Nephron progenitor cell (in vitro differentiated cells): ENCODE measurements at regions not wholly inside any gene's neighbourhood (a gene's known extent, or its start where the extent isn't known, plus 50 kb on each side); places are given as distances from the start of the nearest gene placed in this dataset.

ENCODE experiments used
- DNase-seq: peaks from one replicate; pipeline ENCODE4 v3.0.0; 2021
- H3K27ac Mint-ChIP-seq: 2 replicates; pipeline ENCODE4 v1.8.0; 2021; ENCODE audit warnings: mild to moderate bottlenecking, moderate library complexity, mixed read lengths
- H3K27me3 Mint-ChIP-seq: 2 replicates; pipeline ENCODE4 v1.8.0; 2021; ENCODE audit warnings: mild to moderate bottlenecking, low read depth, mixed read lengths; ENCODE audit not compliant: poor library complexity
- H3K36me3 Mint-ChIP-seq: 2 replicates; pipeline ENCODE4 v1.8.0; 2021; ENCODE audit warnings: low read depth, mixed read lengths
- H3K4me1 Mint-ChIP-seq: 2 replicates; pipeline ENCODE4 v1.8.0; 2021; ENCODE audit warnings: mixed read lengths
- H3K4me3 Mint-ChIP-seq: 2 replicates; pipeline ENCODE4 v1.8.0; 2021; ENCODE audit warnings: mild to moderate bottlenecking, moderate library complexity, mixed read lengths
- H3K9me3 Mint-ChIP-seq: 2 replicates; pipeline ENCODE4 v1.8.0; 2021; ENCODE audit warnings: mild to moderate bottlenecking, moderate library complexity, mixed read lengths
- CTCF ChIP-seq: fragments of 200-600 bp; sonication (generic); IDR thresholded peaks from 2 replicates; pipeline ENCODE4 v1.5.0; 2021; ENCODE audit warnings: antibody characterized with exemption

DNA sequence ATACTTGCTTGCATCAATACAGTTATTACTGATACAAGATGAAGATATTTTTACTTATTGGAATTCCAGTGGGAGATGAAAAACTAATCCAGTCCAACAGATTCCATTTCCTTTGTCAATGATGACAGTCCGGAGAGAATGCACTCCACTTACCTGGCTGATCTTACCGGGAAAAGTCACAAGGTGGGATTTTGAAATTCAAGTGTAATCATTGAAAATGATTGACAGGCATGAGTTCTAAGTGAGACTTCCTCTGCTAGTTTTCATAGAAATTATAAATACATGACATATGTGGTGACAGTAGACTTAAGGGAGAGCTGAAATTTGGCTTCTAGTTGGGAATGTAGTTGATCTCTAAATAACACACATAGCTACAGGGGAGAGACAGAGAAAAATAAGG is 859.9 kb downstream of the FAT4 start:
- H3K36me3 Mint-ChIP-seq: no peaks in the 10 kb centered on the region
- no peak for DNase-seq
- no peak overlapping the region for H3K4me3 Mint-ChIP-seq
- no peaks in the 10 kb centered on the region for H3K9me3 Mint-ChIP-seq
- H3K27ac Mint-ChIP-seq: no peak overlapping the region
- no peaks in the 10 kb centered on the region for H3K4me1 Mint-ChIP-seq
- no peaks in the 10 kb centered on the region for H3K27me3 Mint-ChIP-seq
- TF ChIP-seq CTCF: no peak

GRCh38 chr4:126180642-126181041 is 865.9 kb downstream of the FAT4 start:
- Mint-ChIP-seq H3K27me3 (no peaks in the 10 kb centered on the region), H3K9me3 (no peaks in the 10 kb centered on the region), H3K4me3 (no peak overlapping the region), H3K36me3 (no peaks in the 10 kb centered on the region), H3K27ac (no peak overlapping the region), H3K4me1 (no peaks in the 10 kb centered on the region)
- no peak for TF ChIP-seq CTCF
- DNase-seq: no peak

DNA sequence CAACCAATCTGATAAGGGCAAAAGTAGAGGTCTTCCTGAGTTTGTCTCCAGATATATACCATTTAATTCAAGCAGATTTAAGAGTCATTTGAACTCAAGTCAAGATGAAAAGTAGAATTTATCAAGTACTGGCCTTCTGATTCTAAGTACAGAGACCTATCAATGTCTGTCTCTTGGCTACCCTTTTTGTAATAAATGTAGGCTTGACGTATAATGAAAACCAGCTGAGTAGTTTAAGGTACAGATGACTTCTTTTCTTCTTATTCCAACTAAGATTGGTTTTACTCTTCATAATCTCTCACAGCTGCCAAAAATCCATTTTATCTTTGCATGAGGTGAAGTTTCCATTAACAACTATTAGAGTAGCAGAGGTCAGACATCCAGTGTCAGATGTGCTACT is 867.6 kb downstream of the FAT4 start:
- Mint-ChIP-seq H3K4me3 (no peak overlapping the region), H3K9me3 (no peaks in the 10 kb centered on the region), H3K36me3 (no peaks in the 10 kb centered on the region), H3K4me1 (no peaks in the 10 kb centered on the region), H3K27me3 (no peaks in the 10 kb centered on the region), H3K27ac (no peak overlapping the region)
- no peak for TF ChIP-seq CTCF
- DNase-seq: no peak

- H3K27me3 Mint-ChIP-seq: no peaks in the 10 kb centered on the region
- no peaks in the 10 kb centered on the region for H3K9me3 Mint-ChIP-seq
- no peaks in the 10 kb centered on the region for H3K4me1 Mint-ChIP-seq
- TF ChIP-seq CTCF: no peak
- DNase-seq: no peak
- no peak overlapping the region for H3K4me3 Mint-ChIP-seq
- H3K36me3 Mint-ChIP-seq: no peaks in the 10 kb centered on the region
- H3K27ac Mint-ChIP-seq: no peak overlapping the region
Observed at GRCh38 chr4:126182786-126183185, 868.0 kb downstream of the FAT4 start.

GRCh38 chr4:126183206-126183605 is 868.5 kb downstream of the FAT4 start:
- no peaks in the 10 kb centered on the region for H3K36me3 Mint-ChIP-seq
- H3K27ac Mint-ChIP-seq: no peak overlapping the region
- no peaks in the 10 kb centered on the region for H3K4me1 Mint-ChIP-seq
- no peaks in the 10 kb centered on the region for H3K27me3 Mint-ChIP-seq
- H3K9me3 Mint-ChIP-seq: no peaks in the 10 kb centered on the region
- no peak overlapping the region for H3K4me3 Mint-ChIP-seq
- DNase-seq: no peak
- TF ChIP-seq CTCF: no peak

- peaks cover 8% of the 10 kb centered on the region for H3K27me3 Mint-ChIP-seq
- no peak overlapping the region for H3K27ac Mint-ChIP-seq
- H3K9me3 Mint-ChIP-seq: no peaks in the 10 kb centered on the region
- H3K36me3 Mint-ChIP-seq: no peaks in the 10 kb centered on the region
- DNase-seq: no peak
- no peaks in the 10 kb centered on the region for H3K4me1 Mint-ChIP-seq
- no peak for TF ChIP-seq CTCF
- no peak overlapping the region for H3K4me3 Mint-ChIP-seq
Observed at GRCh38 chr4:126191536-126191935, 876.8 kb downstream of the FAT4 start.
